ENCODE measurements at regions not wholly inside any gene's neighbourhood (a gene's known extent, or its start where the extent isn't known, plus 50 kb on each side); places are given as distances from the start of the nearest gene placed in this dataset.

DNA sequence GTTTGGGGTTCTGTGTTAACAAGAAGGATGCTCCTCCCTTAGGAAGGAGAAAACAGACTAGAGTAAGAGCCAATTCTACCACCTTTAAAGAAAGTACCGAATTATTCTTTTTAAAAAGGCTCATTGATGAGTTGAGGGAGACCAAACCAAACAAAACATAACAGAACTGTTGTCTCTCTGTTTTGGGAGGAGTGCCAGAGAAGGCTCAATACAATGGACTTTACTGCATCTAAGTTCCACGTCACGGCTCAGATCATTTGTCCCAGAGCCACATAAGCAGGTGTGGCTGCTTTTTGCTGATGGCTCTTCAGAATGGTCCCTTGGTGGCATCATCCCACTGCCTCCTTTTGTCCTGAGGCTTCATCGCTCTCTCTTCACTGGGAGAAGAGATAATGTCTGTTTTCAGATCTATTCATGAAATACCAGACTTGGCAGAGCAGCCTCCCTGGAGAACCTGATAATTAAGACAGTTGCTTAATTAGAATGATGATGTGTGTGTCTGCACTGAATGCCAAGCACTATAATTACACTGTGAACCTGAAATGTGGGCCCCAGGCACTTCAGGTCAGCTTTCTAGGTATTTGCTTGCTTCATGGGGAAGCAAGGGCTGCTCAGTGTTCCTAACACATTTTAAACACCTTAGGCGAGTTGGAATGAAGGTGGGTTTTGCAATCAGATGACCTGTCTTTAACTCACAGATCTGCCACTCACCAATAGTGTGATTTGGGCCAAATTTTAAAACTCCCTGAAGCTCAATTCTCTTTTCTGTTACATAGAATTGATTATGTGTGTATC lies 335.2 kb upstream of the MCTP2 start:
- H3K4me3 ChIP-seq (ENCODE audit: low read depth, poor library complexity, severe bottlenecking): no peak overlapping the region
- no peak for DNase-seq (ENCODE audit: low spot score in 2 of 2)
- 53 to 62% methylated on average over 5 of the region's 5 CpGs for WGBS, 2 donors
- intact Hi-C loops (cut with DNase I; ENCODE audit: low total_unique reads): no loop called here
- no peak for TF ChIP-seq CTCF (IDR thresholded peaks at IDR 0.05)
- TF ChIP-seq POLR2A (IDR thresholded peaks at IDR 0.05): no peak

DNA sequence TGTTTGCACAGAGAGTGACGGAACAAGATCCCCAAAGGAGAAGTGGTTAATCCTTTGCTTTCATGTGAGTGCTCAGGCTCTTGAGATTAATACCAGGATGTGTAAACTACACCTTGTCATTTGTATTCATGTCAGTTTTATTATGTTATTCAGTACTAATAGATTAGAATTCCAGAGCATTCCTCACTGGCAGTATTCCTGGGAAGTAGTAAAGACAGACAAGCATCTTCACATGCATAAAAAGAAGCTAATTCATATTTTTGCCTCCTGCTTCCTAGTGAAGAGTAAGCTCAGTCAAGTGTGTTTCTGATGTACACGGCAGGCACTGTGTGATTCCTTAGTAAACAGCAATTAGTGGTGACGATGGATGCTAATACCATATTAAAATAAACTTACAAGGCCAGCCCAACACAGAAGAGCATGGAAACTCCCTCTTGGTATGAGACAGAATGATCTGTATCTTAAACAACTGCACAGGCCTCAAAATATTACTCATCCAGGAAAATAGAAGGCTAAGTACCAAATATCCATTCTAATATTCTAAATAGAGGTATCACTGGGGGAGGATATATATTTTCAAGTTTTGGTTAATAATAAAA lies 336.8 kb upstream of the MCTP2 start:
- WGBS, 2 donors: 81 to 88% methylated on average over 3 of the region's 3 CpGs
- DNase-seq (ENCODE audit: low spot score in 2 of 2): no peak
- intact Hi-C loops (cut with DNase I; ENCODE audit: low total_unique reads): no loop called here
- no peak for TF ChIP-seq POLR2A (IDR thresholded peaks at IDR 0.05)
- TF ChIP-seq CTCF (IDR thresholded peaks at IDR 0.05): no peak
- H3K4me3 ChIP-seq (ENCODE audit: low read depth, poor library complexity, severe bottlenecking): no peak overlapping the region

GRCh38 chr15:93887151-93887550 lies 344.2 kb upstream of the MCTP2 start:
- no peak overlapping the region for H3K4me3 ChIP-seq (ENCODE audit: low read depth, poor library complexity, severe bottlenecking)
- DNase-seq (ENCODE audit: low spot score in 2 of 2): no peak
- intact Hi-C loops (cut with DNase I; ENCODE audit: low total_unique reads): no loop called here
- WGBS, 2 donors: 77 to 95% methylated on average over 1 of the region's 1 CpG
- TF ChIP-seq POLR2A (IDR thresholded peaks at IDR 0.05) (no peak), CTCF (IDR thresholded peaks at IDR 0.05) (no peak)

GRCh38 chr15:93882779-93883178 lies 348.6 kb upstream of the MCTP2 start:
- intact Hi-C loops (cut with DNase I; ENCODE audit: low total_unique reads): no loop called here
- TF ChIP-seq CTCF (IDR thresholded peaks at IDR 0.05) (no peak), POLR2A (IDR thresholded peaks at IDR 0.05) (no peak)
- no peak overlapping the region for H3K4me3 ChIP-seq (ENCODE audit: low read depth, poor library complexity, severe bottlenecking)
- no peak for DNase-seq (ENCODE audit: low spot score in 2 of 2)
- 84 to 89% methylated on average over 3 of the region's 3 CpGs for WGBS, 2 donors

- TF ChIP-seq POLR2A (IDR thresholded peaks at IDR 0.05) (no peak), CTCF (IDR thresholded peaks at IDR 0.05) (no peak)
- no peak overlapping the region for H3K4me3 ChIP-seq (ENCODE audit: low read depth, poor library complexity, severe bottlenecking)
- intact Hi-C loops (cut with DNase I; ENCODE audit: low total_unique reads): no loop called here
- no peak for DNase-seq (ENCODE audit: low spot score in 2 of 2)
- whole genome bisulfite sequencing, 2 donors: 35 to 48% methylated on average over 1 of the region's 1 CpG
Observed at GRCh38 chr15:93882141-93882540, 349.2 kb upstream of the MCTP2 start.
